IPS-NIHi7 (cell line): ENCODE measurements at regions not wholly inside any gene's neighbourhood (a gene's known extent, or its start where the extent isn't known, plus 50 kb on each side); places are given as distances from the start of the nearest gene placed in this dataset.
"Not testable (repeated sequence)": the region's sequence is repeated elsewhere in the genome, so short reads cannot be mapped to it uniquely, and the experiment has no call there.

ENCODE experiments used
- DNase-seq: peaks from one replicate; pipeline ENCODE4 v3.0.0; 2012; ENCODE audit warnings: mixed read lengths; ENCODE audit errors: extremely low spot score

- not testable (repeated sequence) for DNase-seq
Measured at GRCh38 chr9:40592406-40592805, 536.1 kb downstream of the FOXD4L6 start.

DNA sequence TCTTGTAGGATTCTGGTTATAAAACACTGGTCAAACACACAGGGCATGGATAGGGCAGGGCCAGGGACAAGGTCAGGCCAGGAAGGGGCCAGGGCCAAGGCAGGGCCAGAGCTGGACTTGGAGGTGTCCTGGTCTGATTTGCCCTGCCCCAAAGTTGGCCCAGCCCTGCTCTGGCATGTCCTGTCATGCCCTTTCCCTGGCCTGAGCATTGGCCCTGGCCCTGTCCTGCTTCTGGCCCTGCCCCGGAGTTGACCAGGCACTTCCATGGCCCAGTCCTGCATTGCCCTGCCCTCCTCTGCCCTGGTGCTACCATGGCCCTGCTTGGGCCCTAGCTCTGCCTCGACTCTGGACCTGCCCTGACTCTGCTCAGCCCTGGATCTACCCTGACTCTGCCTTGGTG lies 536.6 kb downstream of the FOXD4L6 start:
- DNase-seq: not testable (repeated sequence)

- not testable (repeated sequence) for DNase-seq
Measured at GRCh38 chr9:40587475-40588195, 540.8 kb downstream of the FOXD4L6 start.

GRCh38 chr9:40584039-40584438 lies 544.4 kb downstream of the FOXD4L6 start:
- not testable (repeated sequence) for DNase-seq

DNA sequence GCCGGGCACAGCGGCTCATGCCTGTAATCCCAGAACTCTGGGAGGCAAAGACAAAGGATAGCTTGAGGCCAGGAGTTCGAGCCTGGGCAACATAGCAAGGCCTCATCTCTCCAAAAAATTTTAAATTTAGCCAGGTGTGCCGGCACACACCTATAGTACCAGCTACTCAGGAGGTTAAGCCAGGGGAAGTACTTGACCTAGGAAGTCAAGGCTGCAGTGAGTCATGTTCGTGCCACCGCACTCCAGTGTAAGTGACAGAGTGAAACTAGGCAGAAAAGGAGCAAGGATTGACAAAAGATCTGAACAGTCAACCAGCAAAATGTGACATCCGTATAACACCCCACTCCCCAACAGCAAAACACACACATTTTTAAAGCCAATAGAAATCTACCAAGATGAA lies 545.3 kb downstream of the FOXD4L6 start:
- DNase-seq: not testable (repeated sequence)

DNA sequence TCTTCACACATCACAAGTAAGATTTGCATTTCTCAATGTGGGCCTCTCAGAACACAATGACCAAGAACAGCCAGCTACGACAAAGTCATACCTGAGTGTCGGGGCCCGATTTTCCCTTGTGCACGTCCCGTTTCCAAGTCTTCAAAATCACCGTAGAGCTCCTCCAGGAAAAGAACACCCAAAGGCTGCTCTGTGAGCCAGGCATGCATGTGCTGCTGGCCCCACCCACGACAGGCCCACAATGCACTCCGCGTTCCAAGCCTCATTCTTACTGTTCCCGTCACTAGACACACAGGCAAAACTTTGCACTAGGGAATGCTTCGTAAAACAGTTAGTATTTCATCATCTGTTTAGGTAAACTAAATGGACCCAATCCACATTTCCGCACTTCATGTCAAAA lies 549.6 kb downstream of the FOXD4L6 start:
- peak; percentile 0 for DNase-seq
